Stomach (tissue), 4 donors: ENCODE measurements at regions not wholly inside any gene's neighbourhood (a gene's known extent, or its start where the extent isn't known, plus 50 kb on each side); places are given as distances from the start of the nearest gene placed in this dataset.

Experiments used
- POLR2A ChIP-seq, 4 donors: fragments of 450-650 bp; IDR thresholded peaks; one replicate each; pipeline ENCODE4 v1.6.1; 2016; ENCODE audit warnings: antibody characterized with exemption in 4 of 4, control low read depth in 2 of 4, mild to moderate bottlenecking in 1 of 4, moderate library complexity in 1 of 4
- POLR2AphosphoS5 ChIP-seq, 3 donors: sonication (generic); formaldehyde crosslinking; IDR thresholded peaks; one replicate each; pipeline ENCODE4 v1.6.1; 2016; ENCODE audit warnings: antibody characterized with exemption in 3 of 3

- TF ChIP-seq POLR2AphosphoS5 (IDR thresholded peaks at IDR 0.05) (no peak), POLR2A (IDR thresholded peaks at IDR 0.05) (no peak)
These were observed 94.9 kb downstream of the ARL6IP6 start for GRCh38 chr2:152813351-152813750.
